ENCODE measurements at regions not wholly inside any gene's neighbourhood (a gene's known extent, or its start where the extent isn't known, plus 50 kb on each side); places are given as distances from the start of the nearest gene placed in this dataset.
A peak's percentile ranks its signal among the peaks of the same experiment; 100 is the strongest.
"Not testable (repeated sequence)": the region's sequence is repeated elsewhere in the genome, so short reads cannot be mapped to it uniquely, and the experiment has no call there.

- H3K4me1 Mint-ChIP-seq (ENCODE audit: low read depth), result peaks cover 12% of the 10 kb centered on the region
- H3K36me3 Mint-ChIP-seq (ENCODE audit: low read depth), result peaks cover 2% of the 10 kb centered on the region
- H3K9me3 Mint-ChIP-seq, result no peaks in the 10 kb centered on the region
- peaks cover 5% of the 10 kb centered on the region for H3K27me3 Mint-ChIP-seq
- peak overlapping the region; percentile 87 for H3K4me3 Mint-ChIP-seq
- peak overlapping the region; percentile 76 for H3K27ac Mint-ChIP-seq
- peak; percentile 73 for DNase-seq
These were observed 59.2 kb upstream of the PRSS16 start for GRCh38 chr6:27188061-27188884.

- no peak for DNase-seq
- Mint-ChIP-seq H3K36me3 (ENCODE audit: low read depth) (peaks cover 2% of the 10 kb centered on the region), H3K4me1 (ENCODE audit: low read depth) (peaks cover 12% of the 10 kb centered on the region), H3K9me3 (no peaks in the 10 kb centered on the region), H3K27me3 (peaks cover 5% of the 10 kb centered on the region), H3K27ac (peak overlapping the region; percentile 76), H3K4me3 (peak overlapping the region; percentile 87)
These were observed 58.5 kb upstream of the PRSS16 start for GRCh38 chr6:27188885-27189418.

GRCh38 chr6:27190126-27190525, 57.4 kb upstream of the PRSS16 start:
- no peak overlapping the region for H3K27ac Mint-ChIP-seq
- no peaks in the 10 kb centered on the region for H3K9me3 Mint-ChIP-seq
- H3K27me3 Mint-ChIP-seq, result peaks cover 5% of the 10 kb centered on the region
- H3K4me3 Mint-ChIP-seq, result no peak overlapping the region
- DNase-seq, result no peak
- peaks cover 2% of the 10 kb centered on the region for H3K36me3 Mint-ChIP-seq (ENCODE audit: low read depth)
- peaks cover 12% of the 10 kb centered on the region for H3K4me1 Mint-ChIP-seq (ENCODE audit: low read depth)

GRCh38 chr6:27194453-27194852, 53.0 kb upstream of the PRSS16 start:
- H3K27ac Mint-ChIP-seq; H3K36me3 Mint-ChIP-seq (ENCODE audit: low read depth); DNase-seq; H3K9me3 Mint-ChIP-seq; H3K4me3 Mint-ChIP-seq; H3K4me1 Mint-ChIP-seq (ENCODE audit: low read depth); H3K27me3 Mint-ChIP-seq: not testable (repeated sequence)

- H3K4me1 Mint-ChIP-seq (ENCODE audit: low read depth); DNase-seq; H3K4me3 Mint-ChIP-seq; H3K36me3 Mint-ChIP-seq (ENCODE audit: low read depth); H3K27ac Mint-ChIP-seq; H3K9me3 Mint-ChIP-seq: not testable (repeated sequence)
- H3K27me3 Mint-ChIP-seq, result peaks cover 10% of the 10 kb centered on the region
These were observed 52.0 kb upstream of the PRSS16 start for GRCh38 chr6:27195547-27195946.

All from activated T-cell treated with anti-CD3 and anti-CD28 coated beads, Interleukin-2, amount 50 U/mL, for 24 hours (primary cell).